ENCODE measurements at regions not wholly inside any gene's neighbourhood (a gene's known extent, or its start where the extent isn't known, plus 50 kb on each side); places are given as distances from the start of the nearest gene placed in this dataset.
"Not testable (repeated sequence)": the region's sequence is repeated elsewhere in the genome, so short reads cannot be mapped to it uniquely, and the experiment has no call there.

DNA sequence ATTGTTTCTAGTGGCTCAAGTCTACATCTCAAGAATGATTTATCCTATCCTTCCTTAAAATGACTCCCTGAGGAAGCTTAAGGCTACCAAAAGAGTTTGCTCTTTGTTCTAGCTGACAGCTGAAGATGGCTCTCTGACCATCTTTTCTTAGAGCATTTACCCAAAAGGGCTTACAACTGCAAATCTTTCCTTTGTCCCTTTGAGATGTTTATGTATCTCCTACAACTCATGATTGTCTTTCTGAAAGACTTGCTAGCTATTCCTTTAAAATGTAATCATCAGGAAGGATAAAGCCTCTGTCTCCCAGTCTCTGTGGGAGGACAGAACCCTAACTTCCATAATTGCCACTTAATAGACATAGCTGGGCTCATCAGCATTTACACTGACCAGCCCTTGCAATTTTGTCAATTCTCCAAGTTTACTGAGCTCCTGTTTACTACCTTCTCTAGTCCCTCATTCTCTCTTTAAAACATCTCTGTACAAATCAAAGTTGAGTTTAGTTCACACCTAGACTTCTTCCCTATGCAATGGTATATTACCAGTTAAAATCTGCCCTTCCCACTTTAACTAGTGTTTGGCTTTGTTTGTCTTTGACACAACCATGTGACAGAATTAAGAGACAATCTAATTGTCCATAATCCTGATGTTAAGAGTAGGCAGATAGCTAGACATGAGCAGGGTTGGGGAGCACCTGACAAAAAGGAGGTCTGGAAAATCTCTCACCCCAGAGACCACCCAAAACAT lies 188.2 kb downstream of the PTH2R start:
- H3K4me3 ChIP-seq (ENCODE audit: low read depth, low read length) = no peak overlapping the region
- TF ChIP-seq POLR2A (IDR thresholded peaks at IDR 0.05; ENCODE audit: extremely low read depth, insufficient read length) (no peak), MYC (IDR thresholded peaks at IDR 0.05; ENCODE audit: low read depth, low read length) (no peak)
- TF ChIP-seq, protein P1, sequence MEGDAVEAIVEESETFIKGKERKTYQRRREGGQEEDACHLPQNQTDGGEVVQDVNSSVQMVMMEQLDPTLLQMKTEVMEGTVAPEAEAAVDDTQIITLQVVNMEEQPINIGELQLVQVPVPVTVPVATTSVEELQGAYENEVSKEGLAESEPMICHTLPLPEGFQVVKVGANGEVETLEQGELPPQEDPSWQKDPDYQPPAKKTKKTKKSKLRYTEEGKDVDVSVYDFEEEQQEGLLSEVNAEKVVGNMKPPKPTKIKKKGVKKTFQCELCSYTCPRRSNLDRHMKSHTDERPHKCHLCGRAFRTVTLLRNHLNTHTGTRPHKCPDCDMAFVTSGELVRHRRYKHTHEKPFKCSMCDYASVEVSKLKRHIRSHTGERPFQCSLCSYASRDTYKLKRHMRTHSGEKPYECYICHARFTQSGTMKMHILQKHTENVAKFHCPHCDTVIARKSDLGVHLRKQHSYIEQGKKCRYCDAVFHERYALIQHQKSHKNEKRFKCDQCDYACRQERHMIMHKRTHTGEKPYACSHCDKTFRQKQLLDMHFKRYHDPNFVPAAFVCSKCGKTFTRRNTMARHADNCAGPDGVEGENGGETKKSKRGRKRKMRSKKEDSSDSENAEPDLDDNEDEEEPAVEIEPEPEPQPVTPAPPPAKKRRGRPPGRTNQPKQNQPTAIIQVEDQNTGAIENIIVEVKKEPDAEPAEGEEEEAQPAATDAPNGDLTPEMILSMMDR (IDR thresholded peaks at IDR 0.05; ENCODE audit: low read depth, low read length) = no peak
- TF ChIP-seq, protein P2, sequence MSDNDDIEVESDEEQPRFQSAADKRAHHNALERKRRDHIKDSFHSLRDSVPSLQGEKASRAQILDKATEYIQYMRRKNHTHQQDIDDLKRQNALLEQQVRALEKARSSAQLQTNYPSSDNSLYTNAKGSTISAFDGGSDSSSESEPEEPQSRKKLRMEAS (IDR thresholded peaks at IDR 0.05; ENCODE audit: low read depth, low read length) = no peak
- no peak for DNase-seq (ENCODE audit: low read depth)

DNA sequence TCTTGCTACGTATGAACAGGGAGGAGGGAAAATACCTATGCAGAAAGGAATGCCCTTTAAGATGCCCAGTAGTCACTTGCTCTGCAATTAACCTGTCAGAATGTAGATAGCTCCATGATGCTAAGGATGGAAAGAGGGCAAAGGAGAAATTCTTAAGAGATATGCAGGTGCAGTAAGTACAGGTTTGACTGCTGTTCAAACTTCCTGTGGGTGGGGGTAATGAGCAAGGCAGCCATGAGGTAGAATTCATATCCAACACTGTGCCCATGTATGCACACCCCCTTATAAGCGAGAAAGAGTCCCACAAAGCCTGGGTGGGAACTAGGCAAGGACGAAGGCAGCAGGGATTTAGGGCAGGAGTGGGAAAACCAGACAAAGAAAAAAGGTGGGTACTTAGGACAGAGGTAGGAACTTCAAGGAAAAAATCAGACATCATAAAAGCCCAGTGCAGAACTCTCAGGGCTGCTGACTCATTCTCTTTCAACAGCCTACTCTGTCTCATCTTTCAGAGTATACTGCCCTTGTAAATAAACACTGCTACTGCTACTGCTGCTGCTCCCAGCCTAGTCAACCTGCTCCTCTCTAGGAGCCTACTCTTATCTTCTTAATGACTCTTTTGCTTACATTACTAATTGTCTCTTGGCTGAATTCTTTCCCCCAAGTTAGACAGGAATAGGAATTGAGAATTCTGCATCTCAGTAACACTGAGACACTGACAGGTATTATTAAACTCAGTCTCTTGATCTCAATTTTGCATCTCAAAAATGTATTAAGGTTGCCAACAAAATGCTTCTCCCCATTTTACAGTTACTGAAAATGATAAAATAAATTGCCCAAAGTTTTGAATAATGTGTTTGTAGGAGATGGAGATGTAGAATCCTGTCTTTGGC lies 189.0 kb downstream of the PTH2R start:
- no peak overlapping the region for H3K4me3 ChIP-seq (ENCODE audit: low read depth, low read length)
- DNase-seq (ENCODE audit: low read depth) = no peak
- TF ChIP-seq MYC (IDR thresholded peaks at IDR 0.05; ENCODE audit: low read depth, low read length) (no peak), POLR2A (IDR thresholded peaks at IDR 0.05; ENCODE audit: extremely low read depth, insufficient read length) (no peak)
- TF ChIP-seq, protein P2 (IDR thresholded peaks at IDR 0.05; ENCODE audit: low read depth, low read length) = no peak
- TF ChIP-seq, protein P1 (IDR thresholded peaks at IDR 0.05; ENCODE audit: low read depth, low read length) = no peak

DNA sequence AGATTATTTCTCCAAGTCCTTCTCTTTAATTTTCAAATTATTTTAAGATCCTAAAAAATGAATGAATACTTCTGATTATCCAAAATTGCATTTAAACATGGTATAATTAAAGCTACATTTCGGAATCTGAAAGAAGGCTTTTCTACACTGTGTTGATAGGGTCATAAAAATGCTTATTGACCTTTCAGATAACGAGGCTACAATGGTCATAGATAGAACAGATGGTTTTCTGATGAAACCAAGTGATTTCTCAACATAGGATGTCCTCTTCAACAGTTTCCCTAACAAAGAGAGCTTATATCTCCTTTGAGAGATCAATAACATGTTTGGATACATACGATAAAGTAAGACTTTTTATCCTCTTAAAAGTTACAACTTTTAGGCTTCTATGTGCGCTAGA lies 201.1 kb downstream of the PTH2R start:
- no peak for DNase-seq (ENCODE audit: low read depth)
- TF ChIP-seq, protein P2 (IDR thresholded peaks at IDR 0.05; ENCODE audit: low read depth, low read length) = no peak
- TF ChIP-seq, protein P1 (IDR thresholded peaks at IDR 0.05; ENCODE audit: low read depth, low read length) = no peak
- no peak for TF ChIP-seq POLR2A (IDR thresholded peaks at IDR 0.05; ENCODE audit: extremely low read depth, insufficient read length)
- no peak for TF ChIP-seq MYC (IDR thresholded peaks at IDR 0.05; ENCODE audit: low read depth, low read length)
- no peak overlapping the region for H3K4me3 ChIP-seq (ENCODE audit: low read depth, low read length)

DNA sequence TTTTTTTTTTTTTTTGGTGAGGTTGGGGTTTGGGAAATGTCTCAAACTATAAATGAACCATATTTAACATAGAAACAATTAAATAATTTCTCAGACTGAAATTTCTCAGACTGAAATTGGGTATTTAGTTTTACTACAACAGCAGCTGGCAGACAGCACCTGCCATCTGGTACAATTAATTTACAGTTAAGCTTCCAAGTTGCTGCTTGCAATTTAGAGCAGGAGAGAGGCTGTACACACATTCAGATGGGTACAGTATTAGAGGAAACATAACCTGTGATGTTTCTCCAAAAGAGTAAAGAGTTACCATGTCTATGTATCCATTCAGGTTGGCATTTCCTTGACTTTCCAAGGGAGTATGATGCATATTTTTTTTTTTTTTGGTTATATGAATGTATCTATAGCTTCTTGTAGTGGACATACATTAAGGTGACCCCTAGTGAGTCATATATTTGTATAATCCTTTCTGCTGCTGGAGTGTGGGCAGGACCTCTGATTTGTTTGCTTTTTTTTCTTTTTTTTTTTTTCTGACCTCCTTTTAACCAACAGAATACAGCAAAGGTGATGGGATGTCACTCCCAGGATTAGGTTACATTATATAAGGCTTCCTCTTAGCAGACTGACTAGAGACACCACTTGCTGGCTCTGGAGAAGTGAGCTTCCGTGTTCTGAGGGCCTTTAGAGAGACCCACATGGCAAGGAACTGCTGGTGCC lies 201.7 kb downstream of the PTH2R start:
- no peak for TF ChIP-seq POLR2A (IDR thresholded peaks at IDR 0.05; ENCODE audit: extremely low read depth, insufficient read length)
- TF ChIP-seq MYC (IDR thresholded peaks at IDR 0.05; ENCODE audit: low read depth, low read length) = no peak
- TF ChIP-seq, protein P1 (IDR thresholded peaks at IDR 0.05; ENCODE audit: low read depth, low read length) = no peak
- TF ChIP-seq, protein P2 (IDR thresholded peaks at IDR 0.05; ENCODE audit: low read depth, low read length) = no peak
- H3K4me3 ChIP-seq (ENCODE audit: low read depth, low read length) = no peak overlapping the region
- no peak for DNase-seq (ENCODE audit: low read depth)

DNA sequence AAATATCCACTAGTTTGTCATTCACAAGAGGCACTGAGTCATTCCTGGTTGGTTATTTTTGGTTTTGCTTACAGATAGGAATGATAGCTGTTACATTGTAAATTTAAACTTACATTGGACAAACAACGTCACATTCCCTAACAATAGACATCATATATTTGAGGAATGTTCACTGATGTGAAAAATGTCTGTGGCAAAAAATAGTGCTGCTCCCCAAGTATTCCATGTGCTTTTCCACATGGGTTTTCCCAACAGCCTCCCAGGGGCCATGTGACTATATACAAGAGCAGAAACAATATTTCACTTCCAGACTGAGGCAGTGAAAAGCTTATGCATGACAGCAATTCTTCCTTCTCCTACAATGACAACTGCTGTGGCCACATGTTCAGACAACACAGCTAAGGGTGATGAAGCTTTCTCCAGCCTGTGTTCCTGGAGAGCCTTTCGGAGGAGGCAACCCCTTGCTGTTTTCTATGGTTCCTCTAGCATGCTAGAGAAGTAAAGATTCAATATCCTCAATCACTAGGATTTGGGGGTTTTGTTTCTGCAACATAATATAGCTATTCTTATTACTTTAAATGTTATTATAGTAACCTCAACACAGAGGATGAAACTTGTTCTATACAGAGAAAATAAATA lies 202.7 kb downstream of the PTH2R start:
- TF ChIP-seq MYC (IDR thresholded peaks at IDR 0.05; ENCODE audit: low read depth, low read length) = no peak
- TF ChIP-seq POLR2A (IDR thresholded peaks at IDR 0.05; ENCODE audit: extremely low read depth, insufficient read length) = no peak
- TF ChIP-seq, protein P2 (IDR thresholded peaks at IDR 0.05; ENCODE audit: low read depth, low read length) = no peak
- TF ChIP-seq, protein P1 (IDR thresholded peaks at IDR 0.05; ENCODE audit: low read depth, low read length) = no peak
- no peak for DNase-seq (ENCODE audit: low read depth)

DNA sequence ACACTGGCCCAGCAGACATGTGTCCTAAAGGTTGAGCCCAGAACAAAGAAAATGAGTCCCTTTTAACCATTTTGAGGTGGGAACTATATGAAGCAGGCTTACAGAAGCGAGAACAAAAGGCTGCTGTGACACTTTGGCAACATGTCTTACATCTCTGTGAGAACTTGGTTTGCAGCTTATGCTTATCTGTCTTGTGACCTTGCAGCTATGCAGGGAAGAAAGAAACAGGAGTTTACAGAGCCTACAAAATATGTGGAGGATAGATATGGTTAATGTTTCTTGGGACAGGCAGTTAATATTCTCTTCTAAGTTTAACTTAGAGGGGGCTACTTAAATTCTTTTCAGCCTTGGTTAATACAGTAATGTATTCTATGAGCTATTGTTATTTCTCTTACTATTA lies 209.1 kb downstream of the PTH2R start:
- DNase-seq (ENCODE audit: low read depth); H3K4me3 ChIP-seq (ENCODE audit: low read depth, low read length): not testable (repeated sequence)

More for the DNA sequence above, 202.7 kb downstream of the PTH2R start:
- no peak overlapping the region for H3K4me3 ChIP-seq (ENCODE audit: low read depth, low read length)

Data from NB4 (cell line).